SK-N-SH (cell line): ENCODE measurements at regions not wholly inside any gene's neighbourhood (a gene's known extent, or its start where the extent isn't known, plus 50 kb on each side); places are given as distances from the start of the nearest gene placed in this dataset.

Source experiments
- CTCF ChIA-PET: fragments of 300-600, 350-600 bp; formaldehyde crosslinking; extraction: SDS; loops from one replicate; lab custom pipeline; 2021; lab: Yijun Ruan, JAX
- POLR2A ChIA-PET: fragments of 350-600 bp; sonication (Branson Sonifier 250); formaldehyde crosslinking; extraction: SDS; loops from one replicate; lab custom pipeline; 2020; ENCODE audit warnings: antibody characterized with exemption, inconsistent platforms; lab: Yijun Ruan, JAX
- DNase-seq: peaks from one replicate; pipeline ENCODE4 v3.0.0; 2012
- H2AFZ ChIP-seq: fragments of 200-600 bp; sonication (generic); 2 replicates; pipeline ENCODE4 v1.8.1; 2016; ENCODE audit warnings: antibody characterized with exemption, mild to moderate bottlenecking, low read depth
- H3F3A ChIP-seq: fragments of 200-600 bp; sonication (generic); replicated peaks from 2 replicates; pipeline ENCODE3; 2016; ENCODE audit warnings: antibody characterized with exemption, mild to moderate bottlenecking; ENCODE audit not compliant: insufficient read depth
- H3K27ac ChIP-seq, 2 experiments: fragments of 200-500 bp in 1 of 2; fragments of 200-600 bp in 1 of 2; sonication (Bioruptor generic) in 1 of 2; sonication (generic), shearing (Covaris generic) in 1 of 2; 2 replicates each; pipeline versions ENCODE4 v1.5.1 to v1.6.1; 2014 to 2016; ENCODE audit warnings: low read depth in 2 of 2, inconsistent platforms in 1 of 2, low read length in 1 of 2, mild to moderate bottlenecking in 1 of 2, mixed read lengths in 1 of 2
- H3K27me3 ChIP-seq: fragments of 200-600 bp; sonication (generic), shearing (Covaris generic); 2 replicates; pipeline ENCODE4 v1.6.1; 2016; ENCODE audit warnings: mixed run types; ENCODE audit not compliant: insufficient read depth
- H3K36me3 ChIP-seq, 2 experiments: fragments of 200-500 bp in 1 of 2; fragments of 200-600 bp in 1 of 2; sonication (Bioruptor generic) in 1 of 2; sonication (generic) in 1 of 2; replicated peaks in 1 of 2; 2 replicates each; pipeline versions ENCODE3 to v1.5.1; 2014 to 2016; ENCODE audit warnings: low read length in 1 of 2, mild to moderate bottlenecking in 1 of 2; ENCODE audit not compliant: insufficient read depth in 2 of 2, control insufficient read depth in 1 of 2
- H3K4me1 ChIP-seq, 2 experiments: fragments of 200-500 bp in 1 of 2; fragments of 200-600 bp in 1 of 2; sonication (Bioruptor generic) in 1 of 2; sonication (generic), shearing (Covaris generic) in 1 of 2; 2 replicates each; pipeline versions ENCODE4 v1.5.1 to v1.6.1; 2014 to 2016; ENCODE audit warnings: low read depth in 1 of 2, low read length in 1 of 2, mixed run types in 1 of 2; ENCODE audit not compliant: insufficient read depth in 2 of 2, control insufficient read depth in 1 of 2
- H3K4me2 ChIP-seq: fragments of 200-600 bp; sonication (generic), shearing (Covaris generic); 2 replicates; pipeline ENCODE4 v1.6.1; 2017; ENCODE audit warnings: mixed run types
- H3K4me3 ChIP-seq, 2 experiments: fragments of 200-500 bp in 1 of 2; fragments of 200-600 bp in 1 of 2; sonication (Bioruptor generic) in 1 of 2; sonication (generic), shearing (Covaris generic) in 1 of 2; 2 replicates each; pipeline versions ENCODE4 v1.5.1 to v1.8.1; 2014 to 2016; ENCODE audit warnings: low read depth in 2 of 2, inconsistent platforms in 1 of 2, low read length in 1 of 2, mild to moderate bottlenecking in 1 of 2, mixed read lengths in 1 of 2, moderate library complexity in 1 of 2
- H3K79me2 ChIP-seq: fragments of 200-600 bp; sonication (generic); 2 replicates; pipeline ENCODE4 v1.8.1; 2017; ENCODE audit warnings: mild to moderate bottlenecking; ENCODE audit not compliant: insufficient read depth
- H3K9ac ChIP-seq: fragments of 200-600 bp; sonication (generic); 2 replicates; pipeline ENCODE4 v1.6.1; 2017; ENCODE audit warnings: mixed run types
- H3K9me2 ChIP-seq: fragments of 200-600 bp; sonication (generic); 2 replicates; pipeline ENCODE4 v1.6.1; 2017; ENCODE audit warnings: mixed run types
- H3K9me3 ChIP-seq: fragments of 200-600 bp; sonication (generic); 2 replicates; pipeline ENCODE4 v1.6.1; 2017; ENCODE audit warnings: mixed run types, mild to moderate bottlenecking, moderate library complexity
- H4K20me1 ChIP-seq: fragments of 200-600 bp; sonication (generic); 2 replicates; pipeline ENCODE4 v1.6.1; 2017; ENCODE audit warnings: mild to moderate bottlenecking, mixed run types; ENCODE audit not compliant: insufficient read depth
- EP300 ChIP-seq, 2 experiments: IDR thresholded peaks; 2 replicates each; pipeline versions ENCODE4 v1.4.0 to v1.6.1; 2012; ENCODE audit warnings: borderline replicate concordance in 1 of 2, low read depth in 1 of 2, low read length in 1 of 2
- FOXM1 ChIP-seq: IDR thresholded peaks from 2 replicates; pipeline ENCODE4 v1.4.0; 2012; ENCODE audit warnings: low read depth, mild to moderate bottlenecking
- IRF3 ChIP-seq: fragments of 150-350 bp; IDR thresholded peaks from 2 replicates; pipeline ENCODE4 v1.6.1; 2016; ENCODE audit warnings: mild to moderate bottlenecking, low read depth, low read length
- NFIC ChIP-seq: IDR thresholded peaks from 2 replicates; pipeline ENCODE4 v1.4.0; 2012; ENCODE audit warnings: borderline replicate concordance
- POLR2AphosphoS5 ChIP-seq: IDR thresholded peaks from 2 replicates; pipeline ENCODE4 v1.6.1; 2012; ENCODE audit warnings: low read depth, low read length
- RAD21 ChIP-seq: IDR thresholded peaks from 2 replicates; pipeline ENCODE4 v1.6.1; 2012; ENCODE audit warnings: mild to moderate bottlenecking, low read length
- RCOR1 ChIP-seq: fragments of 150-350 bp; IDR thresholded peaks from 2 replicates; pipeline ENCODE4 v1.6.1; 2017; ENCODE audit warnings: antibody characterized with exemption, low read length
- TAF1 ChIP-seq: IDR thresholded peaks from 2 replicates; pipeline ENCODE4 v1.6.1; 2012; ENCODE audit warnings: low read depth, mild to moderate bottlenecking, low read length, moderate library complexity, borderline replicate concordance
- USF1 ChIP-seq: IDR thresholded peaks from 2 replicates; pipeline ENCODE4 v1.4.0; 2012; ENCODE audit warnings: low read depth, borderline replicate concordance
- WGBS: methylation state at CpG from one replicate; pipeline ENCODE4 v1.1.6; 2017; ENCODE audit warnings: low lambda C conversion rate; 5-methylcytosine and 5-hydroxymethylcytosine counted together
- TF ChIP-seq, protein P1 (sequence below): IDR thresholded peaks from 2 replicates; pipeline ENCODE4; 2012

- Histone ChIP-seq H2AFZ (no peak overlapping the region), H3K9me3 (no peaks in the 10 kb centered on the region), H3K9me2 (no peaks in the 10 kb centered on the region), H4K20me1 (peaks cover 57% of the 10 kb centered on the region), H3F3A (peaks cover 26% of the 10 kb centered on the region), H3K79me2 (peaks cover 11% of the 10 kb centered on the region; the same call in 1 of the 2 replicates), H3K4me1 (peaks cover 24 to 26% of the 10 kb centered on the region in 2 experiments; a peak in 3 of 4 replicates), H3K27ac (no peak overlapping the region), H3K9ac (no peak overlapping the region), H3K4me3 (no peak overlapping the region), H3K4me2 (no peak overlapping the region), H3K36me3 (peaks cover 4 to 33% of the 10 kb centered on the region in 2 experiments), H3K27me3 (no peaks in the 10 kb centered on the region)
- TF ChIP-seq USF1, result no peak
- no peak for TF ChIP-seq RCOR1
- TF ChIP-seq TAF1, result no peak
- whole genome bisulfite sequencing, result 97% methylated on average over 30 of the region's 31 CpGs
- ChIA-PET POLR2A (no interaction called here), CTCF (no interaction called here)
- DNase-seq, result no peak
Measured at GRCh38 chr12:124456652-124457152, 110.7 kb downstream of the NCOR2 start.

DNA sequence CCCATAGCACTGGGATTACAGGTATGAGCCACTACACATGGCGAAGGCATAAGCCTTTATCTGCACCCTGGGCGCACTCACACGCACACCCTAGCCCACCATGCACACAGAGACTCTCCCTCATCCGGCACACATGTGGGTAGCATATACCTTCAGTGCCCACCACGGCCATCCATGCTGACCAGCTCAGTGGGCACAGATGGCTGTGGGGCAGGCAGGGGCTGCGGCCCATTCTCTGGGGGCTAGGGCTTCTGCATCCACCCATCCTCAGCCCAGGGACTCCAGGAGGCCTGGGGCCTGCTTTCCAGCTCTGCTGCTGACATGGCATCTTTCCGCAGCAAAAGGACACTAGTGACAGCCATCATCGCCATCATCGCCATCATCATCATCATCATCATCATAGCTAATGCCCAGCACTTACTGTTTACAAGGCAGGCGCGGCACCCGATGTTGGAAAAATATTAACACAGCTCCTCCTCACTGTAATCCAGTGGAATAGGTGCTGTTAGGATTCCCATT is 111.2 kb downstream of the NCOR2 start:
- H3K27me3 ChIP-seq, result no peaks in the 10 kb centered on the region
- H3K4me2 ChIP-seq, result no peak overlapping the region
- H3K4me1 ChIP-seq, result peaks cover 24 to 26% of the 10 kb centered on the region in 2 experiments; a peak in 3 of 4 replicates
- WGBS, result 95% methylated on average over 12 of the region's 12 CpGs
- H3K36me3 ChIP-seq, result peaks cover 4 to 33% of the 10 kb centered on the region in 2 experiments
- H2AFZ ChIP-seq, result no peak overlapping the region
- peaks cover 26% of the 10 kb centered on the region for H3F3A ChIP-seq
- DNase-seq, result no peak
- POLR2A ChIA-PET, result no interaction called here
- peaks cover 14% of the 10 kb centered on the region; the same call in 1 of the 2 replicates for H3K79me2 ChIP-seq
- H3K9me3 ChIP-seq, result no peaks in the 10 kb centered on the region
- H3K27ac ChIP-seq, result no peak overlapping the region
- TF ChIP-seq IRF3 (no peak), EP300 (IDR thresholded peaks at IDR 0.05; ENCODE audit: borderline replicate concordance in 1 of 2, low read depth in 1 of 2, low read length in 1 of 2) (no peak), RAD21 (no peak), NFIC (no peak), POLR2AphosphoS5 (no peak), FOXM1 (no peak)
- TF ChIP-seq, protein P1, sequence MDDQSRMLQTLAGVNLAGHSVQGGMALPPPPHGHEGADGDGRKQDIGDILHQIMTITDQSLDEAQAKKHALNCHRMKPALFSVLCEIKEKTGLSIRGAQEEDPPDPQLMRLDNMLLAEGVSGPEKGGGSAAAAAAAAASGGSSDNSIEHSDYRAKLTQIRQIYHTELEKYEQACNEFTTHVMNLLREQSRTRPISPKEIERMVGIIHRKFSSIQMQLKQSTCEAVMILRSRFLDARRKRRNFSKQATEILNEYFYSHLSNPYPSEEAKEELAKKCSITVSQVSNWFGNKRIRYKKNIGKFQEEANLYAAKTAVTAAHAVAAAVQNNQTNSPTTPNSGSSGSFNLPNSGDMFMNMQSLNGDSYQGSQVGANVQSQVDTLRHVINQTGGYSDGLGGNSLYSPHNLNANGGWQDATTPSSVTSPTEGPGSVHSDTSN, result no peak
- H3K9ac ChIP-seq, result no peak overlapping the region
- peaks cover 52% of the 10 kb centered on the region for H4K20me1 ChIP-seq
- H3K4me3 ChIP-seq, result no peak overlapping the region
- CTCF ChIA-PET, result interaction anchor here (0.9 to 1.1 kb wide), 2 partner anchors 311 to 423 kb away, joined by 4 read pairs; no protein-coding TSS in a partner anchor
- H3K9me2 ChIP-seq, result no peaks in the 10 kb centered on the region
